ENCODE measurements at regions not wholly inside any gene's neighbourhood (a gene's known extent, or its start where the extent isn't known, plus 50 kb on each side); places are given as distances from the start of the nearest gene placed in this dataset.
"Not testable (repeated sequence)": the region's sequence is repeated elsewhere in the genome, so short reads cannot be mapped to it uniquely, and the experiment has no call there.

GRCh38 chr18:67455890-67456501 is 60.5 kb downstream of the DSEL start:
- TF ChIP-seq CTCF (IDR thresholded peaks at IDR 0.05; ENCODE audit: low read depth, low read length, missing control alignments) = no peak
- no peak for DNase-seq (ENCODE audit: low read depth)
- H3K4me3 ChIP-seq (ENCODE audit: low read depth, low read length) = no peak overlapping the region

GRCh38 chr18:67453901-67454300 is 62.6 kb downstream of the DSEL start:
- DNase-seq (ENCODE audit: low read depth) = no peak
- no peak for TF ChIP-seq CTCF (IDR thresholded peaks at IDR 0.05; ENCODE audit: low read depth, low read length, missing control alignments)
- no peak overlapping the region for H3K4me3 ChIP-seq (ENCODE audit: low read depth, low read length)

GRCh38 chr18:67451960-67452359 is 64.6 kb downstream of the DSEL start:
- DNase-seq (ENCODE audit: low read depth) = no peak
- H3K4me3 ChIP-seq (ENCODE audit: low read depth, low read length) = no peak overlapping the region
- TF ChIP-seq CTCF (IDR thresholded peaks at IDR 0.05; ENCODE audit: low read depth, low read length, missing control alignments) = no peak

DNA sequence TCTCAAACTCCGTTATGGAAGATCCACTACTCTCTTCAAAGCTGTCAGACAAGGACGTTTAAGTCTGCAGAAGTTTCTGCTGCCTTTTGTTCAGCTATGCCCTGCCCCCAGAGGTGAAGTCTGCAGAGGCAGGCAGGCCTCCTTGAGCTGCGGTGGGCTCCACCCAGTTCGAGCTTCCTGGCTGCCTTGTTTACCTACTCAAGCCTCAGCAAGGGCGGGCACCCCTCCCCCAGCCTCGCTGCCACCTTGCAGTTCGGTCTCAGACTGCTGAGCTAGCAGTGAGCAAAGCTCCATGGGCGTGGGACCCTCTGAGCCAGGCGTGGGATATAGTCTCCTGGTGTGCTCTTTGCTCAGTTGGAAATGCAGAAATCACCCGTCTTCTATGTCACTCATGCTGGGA is 65.4 kb downstream of the DSEL start:
- DNase-seq (ENCODE audit: low read depth); H3K4me3 ChIP-seq (ENCODE audit: low read depth, low read length): not testable (repeated sequence)

DNA sequence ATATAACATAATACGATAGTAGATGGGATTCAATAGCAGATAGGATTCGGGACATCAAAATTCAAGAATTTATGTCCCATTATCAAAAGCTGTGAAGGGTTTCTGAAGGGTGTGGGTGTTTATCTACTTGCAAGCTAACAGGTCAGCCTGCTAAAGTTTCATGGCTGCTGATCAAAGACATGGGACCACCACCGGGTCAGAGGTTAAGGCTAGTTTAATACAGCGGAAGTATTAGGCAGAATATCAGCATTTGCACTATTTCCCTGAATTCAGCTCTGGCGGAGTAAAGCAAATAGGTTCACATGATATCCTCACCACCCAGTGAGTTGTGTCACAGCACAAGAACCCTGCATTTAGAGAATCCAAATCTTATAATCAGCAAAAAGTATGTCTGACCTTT is 82.5 kb downstream of the DSEL start:
- H3K4me3 ChIP-seq (ENCODE audit: low read depth, low read length) = no peak overlapping the region

DNA sequence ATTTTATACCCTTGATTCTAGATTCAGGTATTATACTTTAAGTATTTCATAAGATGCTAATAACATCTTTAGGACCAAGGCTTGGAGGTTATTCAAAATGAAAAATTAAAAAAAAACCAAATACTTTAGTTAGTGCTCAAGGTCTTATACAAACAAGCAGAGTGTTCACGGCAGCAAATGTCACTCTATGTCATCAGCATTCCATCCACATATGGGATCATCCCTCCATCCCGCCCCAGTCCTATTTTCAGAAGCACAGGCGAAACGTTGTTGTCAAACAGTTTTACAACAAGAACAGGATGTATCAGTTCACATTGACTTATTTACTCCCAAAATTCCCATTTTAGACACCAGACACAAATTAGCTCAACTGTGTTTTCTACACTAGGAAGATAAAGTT is 83.7 kb downstream of the DSEL start:
- no peak for DNase-seq (ENCODE audit: low read depth)
- TF ChIP-seq CTCF (IDR thresholded peaks at IDR 0.05; ENCODE audit: low read depth, low read length, missing control alignments) = no peak
- no peak overlapping the region for H3K4me3 ChIP-seq (ENCODE audit: low read depth, low read length)

More for the DNA sequence above, 82.5 kb downstream of the DSEL start:
- no peak for TF ChIP-seq CTCF (IDR thresholded peaks at IDR 0.05; ENCODE audit: low read depth, low read length, missing control alignments)
- DNase-seq (ENCODE audit: low read depth) = no peak

DNA sequence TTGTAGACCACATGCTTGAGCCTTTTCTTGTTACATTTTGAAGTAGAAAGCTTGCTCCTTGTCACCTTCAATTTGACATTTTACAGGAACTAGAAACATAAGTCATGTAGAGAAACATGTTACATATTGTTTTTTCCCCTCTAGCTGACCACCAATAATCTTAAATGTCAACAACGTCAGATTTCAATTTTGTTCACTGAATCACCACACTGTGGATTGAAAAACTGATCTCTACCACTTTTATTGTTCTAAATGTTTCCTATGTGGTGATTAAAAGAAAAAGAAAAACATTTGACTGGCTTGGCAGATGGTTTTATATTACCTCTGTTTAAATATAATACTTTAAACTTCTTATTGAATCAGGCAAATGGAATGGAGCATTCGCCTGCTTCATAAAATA is 87.7 kb downstream of the DSEL start:
- no peak for DNase-seq (ENCODE audit: low read depth)
- TF ChIP-seq CTCF (IDR thresholded peaks at IDR 0.05; ENCODE audit: low read depth, low read length, missing control alignments) = no peak

More for the DNA sequence above, 87.7 kb downstream of the DSEL start:
- no peak overlapping the region for H3K4me3 ChIP-seq (ENCODE audit: low read depth, low read length)

Measured in GM12864 (cell line).